Right ventricle myocardium superior (tissue), 1 donor: ENCODE measurements at regions not wholly inside any gene's neighbourhood (a gene's known extent, or its start where the extent isn't known, plus 50 kb on each side); places are given as distances from the start of the nearest gene placed in this dataset.

ENCODE experiments used
- ATAC-seq: fragments of 200-7000 bp; cut with Tn5 transposase; one replicate; pipeline ENCODE4 v1.9.1; 2020; ENCODE audit warnings: mild to moderate bottlenecking; ENCODE audit not compliant: poor library complexity
- DNase-seq: peaks from one replicate; pipeline ENCODE4 v3.0.0-alpha.2; 2020
- intact Hi-C: fragments of 100-400 bp; cut with DNase I; formaldehyde crosslinking; loops from one replicate; pipeline ENCODE4 v1.11.2; 2022
- donor health status: DM: no; HTN: yes; CAD: no; lungs with severe emphysema.

DNA sequence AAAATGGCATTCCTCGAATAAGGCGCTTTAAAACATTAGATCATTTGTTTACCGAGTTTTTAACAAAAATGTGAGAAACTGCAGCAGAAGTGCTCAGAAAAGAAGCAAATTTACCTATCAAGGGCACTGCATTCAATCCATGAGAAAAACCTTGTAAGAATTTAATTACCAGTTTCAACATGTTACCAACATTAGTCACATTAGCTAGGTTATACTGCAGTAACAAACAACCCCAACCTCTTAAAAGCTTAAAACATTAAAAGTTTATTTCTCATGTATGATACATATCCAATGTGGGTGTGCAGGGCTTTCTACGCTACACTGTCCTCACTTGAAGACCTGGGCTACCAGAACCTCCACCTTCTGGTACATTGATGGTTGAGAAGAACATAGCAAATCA, 68.1 kb upstream of the CCBE1 start:
- DNase-seq (no peak), ATAC-seq (no peak)
- intact Hi-C loops, result no loop called here

DNA sequence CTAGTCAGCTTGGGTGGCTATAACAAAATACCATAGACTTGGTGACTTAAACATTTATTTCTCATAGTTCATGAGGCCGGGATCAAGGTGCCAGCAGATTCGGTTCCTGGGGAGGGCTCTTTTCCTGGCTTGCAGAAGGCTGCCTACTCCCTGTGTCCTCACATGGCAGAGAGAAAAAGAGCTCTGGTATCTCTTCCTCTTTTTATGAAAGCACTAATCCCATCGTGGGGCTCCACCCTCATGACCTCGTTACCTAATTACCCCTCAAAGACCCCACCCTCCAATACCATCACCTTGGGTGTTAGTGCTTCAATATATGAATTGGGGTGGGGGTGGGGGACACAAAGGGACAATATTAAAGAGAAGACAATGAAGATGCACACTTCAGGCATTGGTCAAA, 67.1 kb upstream of the CCBE1 start:
- DNase-seq (no peak), ATAC-seq (no peak)
- intact Hi-C loops, result no loop called here

DNA sequence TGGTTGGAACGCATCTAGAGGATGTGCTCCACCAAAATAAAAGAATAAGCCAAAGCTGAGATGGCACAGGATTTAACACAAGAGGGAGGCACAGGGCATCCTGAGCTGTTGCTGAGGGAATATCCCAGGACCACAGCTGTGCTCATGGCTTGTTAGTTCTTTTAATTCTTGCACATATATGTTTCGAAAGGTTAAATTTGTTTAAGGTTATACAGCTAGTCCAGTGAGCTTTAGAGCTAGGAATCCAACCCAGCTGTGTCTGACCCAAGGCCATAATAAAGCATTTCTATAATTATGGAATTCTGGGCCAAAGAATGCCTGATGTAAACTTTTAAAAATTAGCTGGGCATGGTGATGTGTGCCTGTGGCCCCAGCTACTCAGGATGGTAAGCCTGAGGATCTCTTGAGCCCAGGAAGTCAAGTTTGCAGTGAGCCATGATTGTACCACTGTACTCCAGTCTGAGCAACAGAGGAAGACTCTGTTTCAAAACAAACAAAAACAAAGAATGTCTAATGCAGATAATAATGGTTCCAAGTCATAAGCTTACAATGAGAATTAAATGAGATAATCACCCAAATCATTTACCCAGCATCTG, 66.4 kb upstream of the CCBE1 start:
- DNase-seq (no peak), ATAC-seq (no peak)
- intact Hi-C loops, result no loop called here

DNA sequence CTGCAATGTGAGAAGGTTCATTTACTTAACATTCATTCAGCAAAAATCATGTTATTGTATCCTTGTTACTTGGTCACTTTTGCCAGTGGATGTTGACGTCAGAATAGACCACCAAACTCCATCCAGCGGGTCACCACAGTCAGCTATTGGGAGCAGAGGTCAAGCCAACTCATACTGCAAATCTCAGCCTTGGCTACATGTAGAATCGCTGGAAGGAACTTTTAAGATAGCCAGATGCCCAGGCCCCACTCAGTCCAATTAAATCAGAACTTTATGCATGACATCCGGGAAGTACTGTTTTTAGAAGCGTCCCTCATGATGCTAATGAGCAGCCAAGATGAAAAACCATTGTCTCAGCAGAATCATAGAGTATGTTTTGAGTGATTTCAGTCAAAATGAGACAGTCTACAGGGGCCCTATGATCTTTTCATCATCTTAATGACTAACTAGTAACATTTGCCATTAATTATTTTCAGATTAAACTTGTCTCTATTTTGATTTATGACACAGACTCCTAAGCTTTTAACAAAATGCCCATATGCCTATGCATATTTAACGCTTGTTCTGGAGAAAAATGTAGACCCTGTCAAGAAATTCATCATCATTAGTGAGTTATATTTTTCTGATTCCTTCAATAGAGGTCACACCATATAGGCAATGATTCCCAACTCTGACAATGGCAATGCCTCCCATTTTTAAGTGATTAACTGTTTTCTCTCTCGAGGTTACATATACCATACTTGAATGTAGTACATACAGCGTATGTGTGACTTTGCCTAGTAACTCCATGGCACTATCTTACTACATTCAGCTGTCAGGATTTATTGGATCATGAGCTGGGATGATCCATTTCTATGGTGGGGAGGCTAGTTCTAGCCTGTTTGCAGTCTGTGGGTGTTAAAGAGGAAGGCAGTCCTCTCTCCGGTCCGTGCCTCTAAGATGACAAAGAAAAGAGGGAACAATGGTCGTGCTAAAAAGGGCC, 63.7 kb upstream of the CCBE1 start:
- intact Hi-C loops, result no loop called here
- DNase-seq (no peak), ATAC-seq (no peak)

DNA sequence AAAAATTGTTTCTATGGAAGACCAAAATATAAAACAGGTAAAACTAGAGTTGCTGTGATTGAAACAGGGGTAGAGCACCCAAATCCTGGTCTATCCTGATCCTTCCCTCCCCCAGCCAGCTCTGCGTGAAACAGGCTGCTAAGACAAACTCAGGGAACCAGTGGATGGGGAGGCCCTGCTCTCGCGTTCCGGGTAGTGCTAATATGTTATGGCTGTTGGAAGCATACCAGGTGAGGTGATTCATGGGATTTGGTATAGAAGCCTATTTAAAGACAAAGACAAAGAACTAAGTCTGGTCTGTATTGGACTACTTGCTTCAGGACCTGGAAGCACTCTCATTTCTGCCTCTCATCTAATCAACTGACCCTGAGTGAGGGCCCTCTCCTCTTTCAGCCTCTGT, 63.0 kb upstream of the CCBE1 start:
- DNase-seq, result no peak
- ATAC-seq, result no peak
- intact Hi-C loops, result no loop called here

DNA sequence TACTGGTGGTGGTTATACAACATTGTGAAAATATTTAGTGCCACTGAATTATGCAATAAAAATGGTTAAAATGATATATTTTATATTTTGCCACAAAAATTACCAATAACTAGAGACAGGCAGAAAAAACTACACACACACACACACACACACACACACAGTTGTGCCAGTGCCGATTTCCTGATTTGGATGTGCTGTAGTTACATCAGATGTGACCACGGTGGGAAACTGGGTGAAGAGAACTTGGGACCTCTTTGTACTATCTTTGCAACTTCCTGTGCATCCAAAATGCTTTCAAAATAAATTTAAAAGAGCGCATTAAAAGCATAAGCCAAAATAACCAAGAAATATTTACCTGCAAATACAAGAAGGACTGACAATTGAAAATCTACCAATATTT, 61.6 kb upstream of the CCBE1 start:
- no peak for ATAC-seq
- intact Hi-C loops, result no loop called here
- no peak for DNase-seq

DNA sequence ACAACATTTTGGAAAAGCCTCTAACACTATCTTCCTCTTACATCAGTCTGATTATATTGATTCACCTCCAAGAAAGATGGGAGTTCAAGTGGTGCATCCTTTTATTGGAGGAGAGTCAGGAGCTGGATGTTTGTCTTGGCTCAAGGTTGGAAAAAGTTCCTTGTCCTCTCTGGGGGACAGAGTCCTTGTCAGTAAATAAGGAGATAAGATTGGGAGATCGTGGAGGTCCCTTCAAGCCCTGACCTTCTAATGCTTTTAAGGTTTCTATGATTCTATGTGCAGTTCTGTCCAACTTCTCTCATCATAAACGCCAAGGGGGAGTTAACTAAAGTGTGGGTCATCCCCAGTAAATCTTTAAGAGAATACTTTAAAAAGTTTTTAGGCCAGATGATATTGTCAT, 60.9 kb upstream of the CCBE1 start:
- ATAC-seq, result no peak
- DNase-seq, result no peak
- intact Hi-C loops, result no loop called here

DNA sequence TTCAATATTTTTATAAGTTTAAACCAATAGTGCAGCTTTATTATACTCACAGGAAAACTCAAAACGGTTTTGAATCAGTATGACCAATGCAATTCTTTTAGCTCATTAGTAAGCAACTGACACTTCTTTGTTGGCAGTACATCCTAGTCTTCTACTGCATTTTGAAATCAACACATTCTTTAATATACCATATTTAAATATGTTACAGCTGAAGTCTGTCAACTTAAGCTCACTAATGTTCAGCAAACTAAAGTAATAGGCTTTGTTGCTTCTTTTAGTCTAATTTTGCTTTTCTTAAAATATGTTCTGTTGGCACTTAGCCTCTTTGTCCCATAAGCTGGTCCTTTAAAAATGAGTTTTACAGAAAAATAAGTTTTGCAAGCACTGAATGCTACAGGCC, 55.4 kb upstream of the CCBE1 start:
- ATAC-seq (no peak), DNase-seq (no peak)
- intact Hi-C loops, result no loop called here

DNA sequence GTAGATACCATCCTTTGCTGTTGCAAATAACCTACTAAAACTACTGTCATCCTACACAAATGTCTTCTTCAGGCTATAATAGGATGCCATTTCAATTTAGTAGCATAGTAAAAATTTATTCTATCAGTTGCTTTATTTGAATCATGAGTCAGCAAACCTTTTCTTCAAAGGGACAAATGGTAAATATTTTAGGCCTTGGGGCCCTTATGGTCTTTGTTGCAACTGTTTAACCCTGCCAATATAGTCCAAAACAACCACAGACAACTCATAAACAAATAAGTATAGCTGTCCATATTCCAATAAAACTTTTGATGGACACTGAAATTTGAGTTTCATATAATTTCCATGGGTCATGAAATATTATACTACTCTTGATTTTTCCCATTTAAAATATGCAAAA, 54.0 kb upstream of the CCBE1 start:
- intact Hi-C loops, result no loop called here
- ATAC-seq, result no peak
- DNase-seq, result no peak

DNA sequence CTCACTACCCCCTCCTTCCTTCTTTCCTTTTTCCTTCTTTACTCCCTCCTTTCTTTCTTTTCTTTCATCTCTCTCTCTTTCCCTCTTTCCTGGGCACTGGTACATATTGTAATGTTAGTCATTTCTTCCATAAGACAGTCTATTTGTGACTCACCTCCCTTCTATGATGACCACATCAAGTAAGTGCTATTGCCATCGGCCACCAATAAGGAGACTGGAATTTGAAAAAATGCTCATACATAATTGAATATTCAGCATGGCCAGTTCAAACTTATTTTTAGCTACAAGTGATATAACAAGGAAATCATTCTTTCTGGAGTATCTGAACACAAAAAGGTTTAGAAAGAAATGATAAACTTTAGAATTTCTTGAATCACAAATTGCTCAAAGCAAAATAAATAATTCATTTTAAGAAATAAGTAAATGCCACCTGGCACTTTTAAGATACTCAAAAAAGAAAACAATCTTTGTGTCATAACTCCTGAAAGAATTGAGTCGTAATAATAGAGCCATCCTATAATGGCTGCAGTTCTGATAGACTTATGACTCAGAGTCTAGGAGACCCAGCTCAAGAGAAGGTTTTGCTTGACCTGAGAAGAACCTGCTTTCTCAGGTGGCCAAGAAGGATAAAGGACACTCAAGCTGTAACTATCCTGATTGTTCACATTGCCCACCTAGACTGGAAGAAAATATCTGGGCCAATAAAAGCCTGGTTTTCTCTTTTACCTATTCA, 51.6 kb upstream of the CCBE1 start:
- DNase-seq, result no peak
- intact Hi-C loops, result no loop called here
- no peak for ATAC-seq
